HepG2 (cell line): ENCODE measurements at regions not wholly inside any gene's neighbourhood (a gene's known extent, or its start where the extent isn't known, plus 50 kb on each side); places are given as distances from the start of the nearest gene placed in this dataset.

Source experiments
- FOXJ3 ChIP-seq: sonication (generic); formaldehyde crosslinking; IDR thresholded peaks from 2 replicates; pipeline ENCODE4 v1.4.0; 2020; ENCODE audit warnings: missing genetic modification reagents, mild to moderate bottlenecking, borderline replicate concordance
- FOXK2 ChIP-seq: fragments of 450-650 bp; IDR thresholded peaks from 2 replicates; pipeline ENCODE4 v1.6.1; 2016
- MED13 ChIP-seq: sonication (generic); formaldehyde crosslinking; IDR thresholded peaks from 2 replicates; pipeline ENCODE4 v1.5.0; 2020; ENCODE audit warnings: missing genetic modification reagents
- SMC3 ChIP-seq: IDR thresholded peaks from 2 replicates; pipeline ENCODE4 v1.6.1; 2011; ENCODE audit warnings: low read length, improper control_type of control experiment
- TCF7L2 ChIP-seq: IDR thresholded peaks from 2 replicates; pipeline ENCODE4 v1.6.1; 2011; ENCODE audit warnings: mild to moderate bottlenecking, low read depth, low read length, moderate library complexity
- ZNF17 ChIP-seq: sonication (generic); formaldehyde crosslinking; IDR thresholded peaks from 2 replicates; pipeline ENCODE4 v1.5.0; 2020; ENCODE audit warnings: mild to moderate bottlenecking, missing genetic modification reagents
- TF ChIP-seq, protein P1 (sequence below): sonication (generic); formaldehyde crosslinking; IDR thresholded peaks from 2 replicates; pipeline ENCODE4 v1.4.0; 2020; ENCODE audit warnings: missing genetic modification reagents
- TF ChIP-seq, protein P2 (sequence below): sonication (generic); formaldehyde crosslinking; IDR thresholded peaks from 2 replicates; pipeline ENCODE4 v1.5.0; 2020; ENCODE audit warnings: mild to moderate bottlenecking, missing genetic modification reagents, moderate library complexity
- TF ChIP-seq, protein P3 (sequence below): sonication (generic); formaldehyde crosslinking; IDR thresholded peaks from 2 replicates; pipeline ENCODE4 v1.9.0; 2021; ENCODE audit warnings: missing genetic modification reagents, mild to moderate bottlenecking, borderline replicate concordance

DNA sequence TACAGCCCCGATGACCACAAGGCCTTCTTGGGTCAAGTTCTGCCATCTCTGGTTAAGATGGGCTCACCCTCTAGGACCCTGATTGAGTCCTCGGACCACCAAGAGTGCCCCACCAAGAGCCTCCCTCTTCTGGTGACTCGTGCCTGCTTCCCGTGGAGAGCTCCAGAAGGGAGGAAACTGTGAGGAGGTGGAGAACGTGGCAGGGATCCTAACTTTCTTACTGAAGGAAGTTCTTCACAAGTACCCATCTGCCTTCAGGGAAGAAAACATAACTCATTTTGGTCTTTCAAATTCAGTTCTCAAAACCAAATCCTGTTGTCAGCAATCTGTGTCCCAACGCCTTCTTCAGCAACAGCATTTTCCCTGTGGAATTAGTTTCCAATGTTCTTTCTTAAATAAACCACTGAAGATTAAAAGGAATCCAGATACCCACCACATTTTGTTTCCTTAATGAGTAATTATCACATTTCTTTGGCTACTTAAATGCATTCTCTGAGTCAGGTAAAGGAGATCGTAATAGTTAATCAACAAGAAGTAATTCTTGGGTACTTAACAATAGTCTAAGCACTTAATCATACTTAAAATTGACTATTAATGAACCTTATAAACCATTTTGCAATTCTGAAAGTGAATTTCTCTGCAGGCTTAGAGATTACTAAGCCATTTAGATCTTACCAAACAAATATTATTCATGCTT is 185.8 kb upstream of the SGK1 start:
- TF ChIP-seq, protein P1, sequence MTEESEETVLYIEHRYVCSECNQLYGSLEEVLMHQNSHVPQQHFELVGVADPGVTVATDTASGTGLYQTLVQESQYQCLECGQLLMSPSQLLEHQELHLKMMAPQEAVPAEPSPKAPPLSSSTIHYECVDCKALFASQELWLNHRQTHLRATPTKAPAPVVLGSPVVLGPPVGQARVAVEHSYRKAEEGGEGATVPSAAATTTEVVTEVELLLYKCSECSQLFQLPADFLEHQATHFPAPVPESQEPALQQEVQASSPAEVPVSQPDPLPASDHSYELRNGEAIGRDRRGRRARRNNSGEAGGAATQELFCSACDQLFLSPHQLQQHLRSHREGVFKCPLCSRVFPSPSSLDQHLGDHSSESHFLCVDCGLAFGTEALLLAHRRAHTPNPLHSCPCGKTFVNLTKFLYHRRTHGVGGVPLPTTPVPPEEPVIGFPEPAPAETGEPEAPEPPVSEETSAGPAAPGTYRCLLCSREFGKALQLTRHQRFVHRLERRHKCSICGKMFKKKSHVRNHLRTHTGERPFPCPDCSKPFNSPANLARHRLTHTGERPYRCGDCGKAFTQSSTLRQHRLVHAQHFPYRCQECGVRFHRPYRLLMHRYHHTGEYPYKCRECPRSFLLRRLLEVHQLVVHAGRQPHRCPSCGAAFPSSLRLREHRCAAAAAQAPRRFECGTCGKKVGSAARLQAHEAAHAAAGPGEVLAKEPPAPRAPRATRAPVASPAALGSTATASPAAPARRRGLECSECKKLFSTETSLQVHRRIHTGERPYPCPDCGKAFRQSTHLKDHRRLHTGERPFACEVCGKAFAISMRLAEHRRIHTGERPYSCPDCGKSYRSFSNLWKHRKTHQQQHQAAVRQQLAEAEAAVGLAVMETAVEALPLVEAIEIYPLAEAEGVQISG (CRISPR knock-in tag) = no peak
- TF ChIP-seq ZNF17 (no peak), FOXJ3 (no peak), TCF7L2 (no peak), MED13 (CRISPR knock-in tag) (no peak), SMC3 (no peak), FOXK2 (no peak)
- TF ChIP-seq, protein P2, sequence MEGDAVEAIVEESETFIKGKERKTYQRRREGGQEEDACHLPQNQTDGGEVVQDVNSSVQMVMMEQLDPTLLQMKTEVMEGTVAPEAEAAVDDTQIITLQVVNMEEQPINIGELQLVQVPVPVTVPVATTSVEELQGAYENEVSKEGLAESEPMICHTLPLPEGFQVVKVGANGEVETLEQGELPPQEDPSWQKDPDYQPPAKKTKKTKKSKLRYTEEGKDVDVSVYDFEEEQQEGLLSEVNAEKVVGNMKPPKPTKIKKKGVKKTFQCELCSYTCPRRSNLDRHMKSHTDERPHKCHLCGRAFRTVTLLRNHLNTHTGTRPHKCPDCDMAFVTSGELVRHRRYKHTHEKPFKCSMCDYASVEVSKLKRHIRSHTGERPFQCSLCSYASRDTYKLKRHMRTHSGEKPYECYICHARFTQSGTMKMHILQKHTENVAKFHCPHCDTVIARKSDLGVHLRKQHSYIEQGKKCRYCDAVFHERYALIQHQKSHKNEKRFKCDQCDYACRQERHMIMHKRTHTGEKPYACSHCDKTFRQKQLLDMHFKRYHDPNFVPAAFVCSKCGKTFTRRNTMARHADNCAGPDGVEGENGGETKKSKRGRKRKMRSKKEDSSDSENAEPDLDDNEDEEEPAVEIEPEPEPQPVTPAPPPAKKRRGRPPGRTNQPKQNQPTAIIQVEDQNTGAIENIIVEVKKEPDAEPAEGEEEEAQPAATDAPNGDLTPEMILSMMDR (CRISPR knock-in tag) = no peak
- TF ChIP-seq, protein P3, sequence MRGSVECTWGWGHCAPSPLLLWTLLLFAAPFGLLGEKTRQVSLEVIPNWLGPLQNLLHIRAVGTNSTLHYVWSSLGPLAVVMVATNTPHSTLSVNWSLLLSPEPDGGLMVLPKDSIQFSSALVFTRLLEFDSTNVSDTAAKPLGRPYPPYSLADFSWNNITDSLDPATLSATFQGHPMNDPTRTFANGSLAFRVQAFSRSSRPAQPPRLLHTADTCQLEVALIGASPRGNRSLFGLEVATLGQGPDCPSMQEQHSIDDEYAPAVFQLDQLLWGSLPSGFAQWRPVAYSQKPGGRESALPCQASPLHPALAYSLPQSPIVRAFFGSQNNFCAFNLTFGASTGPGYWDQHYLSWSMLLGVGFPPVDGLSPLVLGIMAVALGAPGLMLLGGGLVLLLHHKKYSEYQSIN (CRISPR knock-in tag) = no peak
